Kidney epithelial cell (primary cell): ENCODE measurements at regions not wholly inside any gene's neighbourhood (a gene's known extent, or its start where the extent isn't known, plus 50 kb on each side); places are given as distances from the start of the nearest gene placed in this dataset.
A peak's percentile ranks its signal among the peaks of the same experiment; 100 is the strongest.

Experiments
- DNase-seq: peaks from one replicate; pipeline ENCODE4 v3.0.0-alpha.2; 2010; ENCODE audit warnings: low read depth
- H3K27me3 ChIP-seq: 2 replicates; pipeline ENCODE4 v1.6.0; 2011; ENCODE audit warnings: low read length; ENCODE audit not compliant: control insufficient read depth, insufficient read depth
- H3K36me3 ChIP-seq: 2 replicates; pipeline ENCODE4 v1.5.1; 2011; ENCODE audit warnings: low read length; ENCODE audit not compliant: control insufficient read depth, insufficient read depth
- H3K4me3 ChIP-seq: 2 replicates; pipeline ENCODE4 v1.5.1; 2011; ENCODE audit warnings: low read depth, mild to moderate bottlenecking, control low read depth, low read length
- TF ChIP-seq, protein P1 (sequence below): IDR thresholded peaks from 2 replicates; pipeline ENCODE4 v1.5.1; 2011; ENCODE audit warnings: mild to moderate bottlenecking, moderate library complexity, low read length, control low read depth, inconsistent platforms; ENCODE audit not compliant: insufficient read depth, poor library complexity, severe bottlenecking

DNA sequence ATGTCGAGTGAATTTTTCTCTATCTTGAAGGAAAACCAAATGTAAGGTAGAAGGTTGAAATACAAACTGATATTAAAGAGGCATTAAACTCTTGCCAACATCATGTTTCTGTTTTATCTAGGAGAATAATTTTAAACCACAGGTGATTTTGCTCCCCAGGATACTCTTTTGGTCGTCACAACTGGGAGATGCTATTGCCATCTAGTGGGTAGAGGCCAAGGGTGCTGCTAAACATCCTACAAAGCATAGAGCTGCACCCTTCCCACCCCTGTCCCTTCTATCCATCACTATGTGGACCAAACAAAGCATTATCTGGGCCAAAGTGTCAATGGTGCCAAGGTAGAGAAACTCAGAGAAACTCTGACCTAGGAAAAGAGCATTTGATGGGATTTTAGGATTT is 154.6 kb upstream of the MAGEB2 start:
- H3K4me3 ChIP-seq: no peak overlapping the region
- H3K36me3 ChIP-seq: no peaks in the 10 kb centered on the region
- DNase-seq: no peak
- TF ChIP-seq, protein P1, sequence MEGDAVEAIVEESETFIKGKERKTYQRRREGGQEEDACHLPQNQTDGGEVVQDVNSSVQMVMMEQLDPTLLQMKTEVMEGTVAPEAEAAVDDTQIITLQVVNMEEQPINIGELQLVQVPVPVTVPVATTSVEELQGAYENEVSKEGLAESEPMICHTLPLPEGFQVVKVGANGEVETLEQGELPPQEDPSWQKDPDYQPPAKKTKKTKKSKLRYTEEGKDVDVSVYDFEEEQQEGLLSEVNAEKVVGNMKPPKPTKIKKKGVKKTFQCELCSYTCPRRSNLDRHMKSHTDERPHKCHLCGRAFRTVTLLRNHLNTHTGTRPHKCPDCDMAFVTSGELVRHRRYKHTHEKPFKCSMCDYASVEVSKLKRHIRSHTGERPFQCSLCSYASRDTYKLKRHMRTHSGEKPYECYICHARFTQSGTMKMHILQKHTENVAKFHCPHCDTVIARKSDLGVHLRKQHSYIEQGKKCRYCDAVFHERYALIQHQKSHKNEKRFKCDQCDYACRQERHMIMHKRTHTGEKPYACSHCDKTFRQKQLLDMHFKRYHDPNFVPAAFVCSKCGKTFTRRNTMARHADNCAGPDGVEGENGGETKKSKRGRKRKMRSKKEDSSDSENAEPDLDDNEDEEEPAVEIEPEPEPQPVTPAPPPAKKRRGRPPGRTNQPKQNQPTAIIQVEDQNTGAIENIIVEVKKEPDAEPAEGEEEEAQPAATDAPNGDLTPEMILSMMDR: peak; percentile 59
- no peaks in the 10 kb centered on the region for H3K27me3 ChIP-seq

DNA sequence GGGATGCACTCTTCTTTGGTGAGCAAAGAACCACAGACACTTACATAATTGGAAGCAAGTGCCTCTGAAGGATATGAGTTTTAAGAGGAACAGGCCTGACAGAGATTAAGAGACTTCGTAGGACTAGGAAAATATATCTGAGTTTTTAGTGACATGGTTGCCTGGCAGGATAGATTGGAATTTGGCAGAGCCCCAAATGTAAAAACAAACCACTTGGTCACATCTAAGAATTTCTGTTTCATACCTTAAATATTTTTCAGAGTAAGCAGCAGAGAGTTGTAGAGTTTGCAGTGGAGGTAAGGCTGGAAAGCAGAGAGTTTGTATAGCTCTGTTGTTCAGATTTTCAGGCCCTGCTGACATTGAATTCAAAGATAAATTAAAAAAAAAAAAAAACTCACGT is 150.1 kb upstream of the MAGEB2 start:
- H3K36me3 ChIP-seq: no peaks in the 10 kb centered on the region
- TF ChIP-seq, protein P1: no peak
- no peak overlapping the region for H3K4me3 ChIP-seq
- no peak for DNase-seq
- no peaks in the 10 kb centered on the region for H3K27me3 ChIP-seq

DNA sequence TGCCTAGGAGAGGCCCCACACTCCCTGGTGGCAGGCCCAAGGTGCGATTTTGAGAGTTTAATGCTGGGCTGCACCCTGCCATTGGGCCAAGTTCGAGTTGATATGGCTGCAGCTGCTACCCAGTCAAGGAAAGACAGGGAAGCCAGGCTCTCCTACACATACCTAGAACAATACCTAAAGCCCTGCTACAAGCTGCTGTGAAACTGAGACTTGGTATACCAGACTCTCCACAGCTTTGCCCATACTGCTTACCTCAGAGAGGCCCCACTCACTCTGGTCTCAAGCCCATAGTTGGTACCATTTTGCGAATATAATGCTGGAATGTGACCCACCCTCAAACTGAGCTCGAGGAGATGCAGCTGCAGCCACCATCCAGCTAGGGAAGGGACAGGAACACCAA is 147.7 kb upstream of the MAGEB2 start:
- H3K27me3 ChIP-seq: no peaks in the 10 kb centered on the region
- DNase-seq: no peak
- H3K36me3 ChIP-seq: no peaks in the 10 kb centered on the region
- TF ChIP-seq, protein P1: no peak
- H3K4me3 ChIP-seq: no peak overlapping the region

DNA sequence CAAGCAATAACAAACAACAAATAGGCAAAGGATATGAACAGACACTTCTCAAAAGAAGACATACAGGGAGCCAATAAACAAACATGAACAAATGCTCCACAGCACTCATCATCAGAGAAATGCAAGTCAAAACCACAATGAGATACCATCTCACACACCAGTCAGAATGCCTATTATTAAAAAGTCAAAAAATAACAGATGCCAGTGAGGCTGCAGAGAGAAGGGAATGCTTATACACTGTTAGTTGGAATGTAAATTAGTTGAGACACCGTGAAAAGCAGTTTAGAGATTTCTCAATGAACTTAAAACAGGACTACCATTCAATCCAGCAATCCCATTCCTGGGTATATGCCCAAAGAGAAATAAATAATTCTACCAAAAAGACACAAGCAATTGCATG is 129.8 kb upstream of the MAGEB2 start:
- no peaks in the 10 kb centered on the region for H3K36me3 ChIP-seq
- DNase-seq: no peak
- no peaks in the 10 kb centered on the region for H3K27me3 ChIP-seq
- H3K4me3 ChIP-seq: no peak overlapping the region
- TF ChIP-seq, protein P1: no peak

DNA sequence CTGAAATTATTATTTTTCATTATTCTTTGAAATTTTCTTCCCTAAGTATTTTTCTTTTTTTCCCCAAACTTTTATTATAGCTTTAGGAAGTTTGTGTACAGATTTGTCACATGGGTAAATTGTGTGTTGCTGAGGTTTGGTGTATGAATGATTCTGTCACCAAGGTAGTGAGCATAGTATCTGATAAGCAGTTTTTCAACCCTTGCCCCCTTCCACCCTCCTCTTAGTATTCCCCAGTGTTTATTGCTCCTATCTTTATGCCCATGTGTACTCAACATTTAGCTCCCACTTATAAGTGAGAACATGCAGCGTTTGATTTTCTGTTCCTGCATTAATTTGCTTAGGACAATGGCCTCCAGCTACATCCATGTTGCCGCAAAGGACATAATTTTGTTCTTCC is 103.9 kb upstream of the MAGEB2 start:
- DNase-seq: no peak
- TF ChIP-seq, protein P1: no peak
- Histone ChIP-seq H3K27me3 (no peaks in the 10 kb centered on the region), H3K36me3 (no peaks in the 10 kb centered on the region), H3K4me3 (no peak overlapping the region)

DNA sequence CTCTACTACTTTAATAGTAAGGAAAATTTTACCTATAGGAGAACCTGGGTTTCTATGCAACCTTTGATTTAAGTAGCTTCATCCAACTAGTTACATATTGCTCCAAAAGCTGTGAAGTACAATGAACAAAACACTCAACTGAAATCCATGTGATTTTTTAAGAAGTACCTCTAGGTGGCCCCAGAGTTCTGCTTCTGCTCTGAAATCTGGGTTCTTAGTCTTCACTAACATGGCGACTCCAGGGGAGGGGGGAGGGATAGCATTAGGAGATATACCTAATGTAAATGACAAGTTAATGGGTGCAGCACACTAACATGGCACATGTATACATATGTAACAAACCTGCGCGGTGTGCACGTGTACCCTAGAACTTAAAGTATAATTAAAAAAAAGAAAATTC is 73.4 kb upstream of the MAGEB2 start:
- H3K27me3 ChIP-seq: no peaks in the 10 kb centered on the region
- TF ChIP-seq, protein P1: peak; percentile 29
- no peak overlapping the region for H3K4me3 ChIP-seq
- DNase-seq: no peak
- no peaks in the 10 kb centered on the region for H3K36me3 ChIP-seq
